Anterior cingulate cortex (tissue), 58 donors: ENCODE measurements at regions not wholly inside any gene's neighbourhood (a gene's known extent, or its start where the extent isn't known, plus 50 kb on each side); places are given as distances from the start of the nearest gene placed in this dataset.

Experiments
- DNase-seq, 58 donors: peaks; one replicate each; lab custom pipeline; 2025; lab: John Stamatoyannopoulos, UW

DNA sequence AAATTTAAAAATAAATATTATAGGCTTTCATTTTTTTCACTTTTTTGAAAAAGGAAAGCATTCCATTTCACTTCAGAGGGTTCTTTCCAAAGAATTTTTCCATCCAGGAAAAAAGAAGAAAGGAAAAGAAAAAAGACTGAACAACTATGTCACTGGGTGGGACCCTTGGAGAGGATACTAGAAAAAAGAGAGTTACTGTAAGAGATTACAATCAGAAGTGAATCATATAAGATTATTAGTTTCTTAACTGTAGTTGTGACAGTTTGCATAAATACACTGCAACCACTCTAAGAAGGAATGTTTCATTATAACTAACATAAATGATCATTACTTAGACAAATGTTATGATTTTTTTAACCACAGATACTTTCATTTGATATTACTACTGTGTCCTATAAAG is 87.8 kb downstream of the KLF12 start:
- no peak for DNase-seq

DNA sequence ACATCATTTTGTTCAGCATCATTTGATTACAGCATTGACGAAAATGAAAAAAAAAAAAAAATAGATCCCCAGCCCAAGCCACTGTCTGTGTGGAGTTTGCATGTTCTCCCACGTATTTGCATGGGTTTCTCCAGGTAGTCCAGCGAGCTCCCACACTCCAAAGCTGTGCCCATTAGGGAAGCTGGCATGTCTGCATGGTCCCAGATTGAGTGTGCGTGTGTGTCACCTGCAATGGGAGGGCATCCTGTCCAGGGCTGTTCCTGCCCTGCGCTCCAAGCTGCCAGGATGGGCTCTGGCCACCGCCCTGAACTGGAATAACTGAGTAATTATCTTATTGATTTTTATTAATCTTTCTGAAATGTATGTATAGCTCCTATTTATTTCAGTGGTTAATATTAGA is 88.6 kb downstream of the KLF12 start:
- no peak for DNase-seq

- DNase-seq: no peak
Observed at GRCh38 chr13:74043237-74043636, 91.0 kb downstream of the KLF12 start.

- no peak for DNase-seq
Observed at GRCh38 chr13:74040200-74040599, 94.0 kb downstream of the KLF12 start.

DNA sequence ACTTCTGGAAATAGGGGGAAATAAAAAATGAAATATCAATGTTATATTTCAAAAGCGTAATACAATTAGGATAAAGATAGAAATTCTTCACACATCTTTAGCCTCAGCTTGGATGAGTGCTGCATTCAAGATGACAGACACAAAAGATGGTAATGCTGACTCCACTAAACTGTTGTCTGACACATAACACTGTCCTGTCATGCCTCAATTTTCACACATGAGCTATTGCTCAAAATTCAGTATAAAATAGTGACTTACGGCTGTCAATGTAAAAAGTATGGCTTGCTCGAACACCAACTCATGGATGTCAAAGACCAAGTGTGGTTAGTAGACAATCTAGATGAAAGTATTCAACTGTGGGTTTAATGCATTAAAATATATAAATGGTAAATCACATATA is 94.5 kb downstream of the KLF12 start:
- DNase-seq: no peak

DNA sequence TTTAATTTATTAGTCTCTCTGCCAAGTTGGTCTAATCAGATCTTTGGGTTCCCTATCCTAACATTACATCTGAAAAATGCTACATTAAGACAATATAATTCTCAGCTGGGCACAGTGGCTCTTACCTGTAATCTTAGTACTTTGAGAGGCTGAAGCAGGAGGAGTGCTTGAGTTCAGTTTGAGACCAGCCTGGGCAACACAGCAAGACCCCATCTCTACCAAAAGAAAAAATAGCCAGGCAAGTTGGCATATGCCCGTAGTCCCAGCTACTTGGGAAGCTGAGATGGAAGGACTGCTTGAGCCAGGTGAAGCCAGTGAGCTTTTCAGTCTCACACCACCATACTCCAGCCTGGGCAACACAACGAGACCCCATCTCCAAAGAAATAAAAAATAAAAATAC is 95.0 kb downstream of the KLF12 start:
- no peak for DNase-seq

GRCh38 chr13:74037762-74038161 is 96.4 kb downstream of the KLF12 start:
- DNase-seq: no peak

- DNase-seq: peak in 1 of 58 donors; percentile 11
Observed at GRCh38 chr13:74036373-74036772, 97.8 kb downstream of the KLF12 start.

- no peak for DNase-seq
Observed at GRCh38 chr13:74035896-74036295, 98.3 kb downstream of the KLF12 start.

DNA sequence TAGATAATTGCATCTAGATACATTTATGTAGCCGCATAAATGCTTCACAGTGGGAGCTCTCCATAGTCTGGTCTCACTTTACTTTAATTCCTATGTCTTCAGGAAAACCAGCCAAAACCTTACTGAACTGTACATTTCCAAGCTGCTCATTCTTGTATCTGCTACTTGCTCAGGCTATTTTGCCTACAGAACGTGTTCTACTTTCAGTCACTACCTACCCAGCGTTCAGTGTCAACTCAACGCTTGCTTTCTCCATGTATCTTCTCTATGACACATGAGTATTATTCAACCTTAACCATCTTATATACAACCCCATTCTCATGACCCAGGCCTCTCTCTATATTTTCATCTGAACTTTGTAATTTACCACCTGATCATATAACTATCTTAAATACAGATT is 101.9 kb downstream of the KLF12 start:
- no peak for DNase-seq

- no peak for DNase-seq
Observed at GRCh38 chr13:74027161-74027779, 106.9 kb downstream of the KLF12 start.

GRCh38 chr13:74026753-74027152 is 107.5 kb downstream of the KLF12 start:
- DNase-seq: no peak

DNA sequence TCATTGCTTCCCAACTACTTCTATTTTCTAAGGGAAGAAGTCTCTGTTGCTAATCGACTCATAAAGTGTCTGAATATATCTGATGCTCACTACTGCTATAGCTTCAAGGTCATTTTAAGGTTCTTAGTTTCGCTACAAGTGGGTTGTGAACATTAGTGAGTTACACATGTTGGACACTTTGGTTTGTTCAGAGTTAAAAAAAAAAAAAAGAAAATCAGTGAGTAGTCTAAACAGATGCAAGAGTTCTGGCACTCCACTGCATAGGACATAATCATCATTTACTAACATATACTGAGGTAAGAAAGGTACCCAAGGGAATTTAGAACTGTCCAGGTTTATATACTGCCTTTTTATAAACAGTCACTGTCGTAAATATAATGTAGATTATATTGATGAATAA is 108.8 kb downstream of the KLF12 start:
- DNase-seq: no peak

DNA sequence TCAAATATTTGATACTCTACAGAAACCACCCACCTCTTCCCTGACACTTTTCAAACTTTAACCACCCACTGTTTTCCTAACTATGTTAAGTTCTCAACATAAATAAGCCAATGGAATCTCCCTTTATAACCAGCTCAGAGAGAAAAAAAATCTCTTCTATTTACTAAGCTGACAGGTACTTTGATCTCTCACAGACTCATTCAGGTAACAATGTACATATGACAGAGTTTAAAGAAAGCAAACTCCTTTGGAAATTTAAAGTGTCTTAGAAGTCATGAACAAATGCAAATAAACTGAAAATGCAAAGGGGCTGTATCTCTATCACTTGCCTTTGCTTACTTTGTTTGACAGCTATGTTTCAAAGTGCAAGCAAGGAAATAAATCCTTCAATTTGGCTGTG is 109.3 kb downstream of the KLF12 start:
- no peak for DNase-seq

- no peak for DNase-seq
Observed at GRCh38 chr13:74024314-74024713, 109.9 kb downstream of the KLF12 start.

DNA sequence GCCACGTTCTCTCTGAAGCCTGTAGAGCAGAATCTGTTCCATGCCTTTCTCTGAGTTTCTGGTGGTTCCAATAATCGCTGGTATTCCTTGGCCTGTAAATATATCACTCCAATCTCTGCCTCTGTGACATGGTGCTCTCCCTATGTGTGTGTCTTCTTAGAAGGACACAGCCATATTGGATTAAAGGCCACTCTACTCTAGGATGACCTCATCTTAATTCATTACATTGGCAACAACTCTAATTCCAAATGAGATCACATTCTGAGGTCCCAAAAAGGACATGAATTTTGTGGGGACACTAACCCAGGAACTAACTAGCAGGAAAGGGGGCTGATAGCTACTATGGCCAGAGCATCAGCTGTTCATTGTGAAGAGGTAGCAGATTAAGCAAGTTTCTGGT is 110.7 kb downstream of the KLF12 start:
- DNase-seq: no peak

DNA sequence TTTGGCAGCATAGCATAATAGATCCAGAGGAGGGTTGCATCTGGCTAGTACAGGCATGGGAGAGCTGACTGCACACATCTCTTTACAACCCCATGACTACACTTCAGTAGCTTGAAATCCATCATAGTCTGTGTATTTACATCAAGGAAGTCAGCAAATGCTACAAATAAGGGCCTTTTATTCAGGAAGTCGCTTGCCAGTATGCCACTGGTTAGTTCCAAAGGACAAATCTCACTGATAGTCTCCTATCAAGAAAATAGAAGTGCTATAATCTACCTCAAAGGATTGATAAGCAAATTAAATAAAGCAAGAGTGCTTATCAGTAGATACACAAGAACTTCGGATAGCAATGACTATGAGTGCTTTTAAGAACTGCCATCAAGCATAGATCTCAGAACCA is 112.7 kb downstream of the KLF12 start:
- DNase-seq: no peak

GRCh38 chr13:74018062-74018431 is 116.2 kb downstream of the KLF12 start:
- DNase-seq: no peak

- no peak for DNase-seq
Observed at GRCh38 chr13:74017301-74018061, 116.7 kb downstream of the KLF12 start.

DNA sequence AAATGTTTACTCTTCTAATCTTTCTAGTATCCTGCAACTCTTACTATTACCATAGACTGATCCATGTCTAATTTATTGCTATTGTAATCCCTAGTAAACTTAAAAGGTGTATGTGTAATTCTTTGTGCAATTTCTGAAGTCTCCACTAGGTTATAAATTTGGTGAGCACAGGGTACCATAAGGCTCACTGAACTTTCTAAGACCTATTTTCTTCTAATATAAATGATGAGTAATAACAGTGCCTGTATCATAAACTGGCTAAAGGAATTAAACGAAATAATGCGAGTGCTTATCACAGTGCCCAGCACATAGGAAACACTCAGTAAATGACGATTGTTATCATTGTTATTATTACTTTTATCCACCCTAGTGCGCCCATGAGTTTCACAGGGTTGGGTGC is 119.1 kb downstream of the KLF12 start:
- no peak for DNase-seq

- no peak for DNase-seq
Observed at GRCh38 chr13:74009100-74009668, 125.0 kb downstream of the KLF12 start.

DNA sequence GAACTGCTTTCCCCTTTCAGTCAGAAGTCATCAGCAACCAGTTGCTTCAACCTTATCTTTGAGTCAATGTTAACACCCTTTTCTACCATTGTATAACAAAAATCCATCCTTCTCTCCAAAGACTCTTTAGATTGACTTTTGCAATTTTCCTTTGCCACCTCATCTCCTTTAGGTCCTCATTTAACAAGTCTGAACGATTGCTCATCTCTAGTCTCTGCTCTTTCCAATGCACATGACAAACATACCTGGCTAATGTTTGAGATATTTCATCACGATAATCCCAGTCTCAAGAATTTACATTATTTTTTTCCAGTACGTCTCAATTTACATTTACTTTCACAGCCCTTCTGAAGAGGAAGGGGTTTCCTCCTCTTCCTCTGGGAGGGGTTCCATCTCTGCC is 127.5 kb downstream of the KLF12 start:
- DNase-seq: no peak
